NCI-H82 (cell line): ENCODE measurements at regions not wholly inside any gene's neighbourhood (a gene's known extent, or its start where the extent isn't known, plus 50 kb on each side); places are given as distances from the start of the nearest gene placed in this dataset.

ENCODE experiments used
- DNase-seq: peaks from one replicate; lab custom pipeline; 2025; lab: John Stamatoyannopoulos, UW

- no peak for DNase-seq
These were observed 119.5 kb upstream of the B3GAT1 start for GRCh38 chr11:134531327-134532130.

GRCh38 chr11:134530636-134531326, 118.7 kb upstream of the B3GAT1 start:
- DNase-seq: peak; percentile 15

- no peak for DNase-seq
These were observed 117.4 kb upstream of the B3GAT1 start for GRCh38 chr11:134529212-134530096.

GRCh38 chr11:134528453-134528852, 116.4 kb upstream of the B3GAT1 start:
- no peak for DNase-seq

- no peak for DNase-seq
These were observed 115.6 kb upstream of the B3GAT1 start for GRCh38 chr11:134527382-134528243.

- peak; percentile 26 for DNase-seq
These were observed 113.1 kb upstream of the B3GAT1 start for GRCh38 chr11:134524896-134525845.

GRCh38 chr11:134524201-134524600, 112.2 kb upstream of the B3GAT1 start:
- no peak for DNase-seq

GRCh38 chr11:134522782-134523570, 110.9 kb upstream of the B3GAT1 start:
- DNase-seq: no peak

GRCh38 chr11:134521452-134522289, 109.6 kb upstream of the B3GAT1 start:
- no peak for DNase-seq

GRCh38 chr11:134521001-134521400, 109.0 kb upstream of the B3GAT1 start:
- DNase-seq: no peak

GRCh38 chr11:134519788-134520187, 107.7 kb upstream of the B3GAT1 start:
- no peak for DNase-seq

GRCh38 chr11:134519390-134519750, 107.3 kb upstream of the B3GAT1 start:
- DNase-seq: no peak

- no peak for DNase-seq
These were observed 106.8 kb upstream of the B3GAT1 start for GRCh38 chr11:134518616-134519389.

GRCh38 chr11:134517621-134518293, 105.7 kb upstream of the B3GAT1 start:
- DNase-seq: no peak

- DNase-seq: no peak
These were observed 105.1 kb upstream of the B3GAT1 start for GRCh38 chr11:134517115-134517514.

GRCh38 chr11:134516529-134516928, 104.5 kb upstream of the B3GAT1 start:
- peak; percentile 31 for DNase-seq
